IMR-90 (cell line): ENCODE measurements at regions not wholly inside any gene's neighbourhood (a gene's known extent, or its start where the extent isn't known, plus 50 kb on each side); places are given as distances from the start of the nearest gene placed in this dataset.

ENCODE experiments used
- ATAC-seq: fragments of 200-7000 bp; cut with Tn5 transposase; 2 replicates; pipeline ENCODE4 v1.9.1; 2020; ENCODE audit warnings: low read depth, mild to moderate bottlenecking, moderate library complexity
- BruUV-seq: library from RNA; stranded (reverse); fragments of 400-500 nt; replicated peaks from 2 replicates; lab custom pipeline; 2021; lab: Mats Ljungman, UMichigan
- CTCF ChIA-PET: fragments of 300-600 bp; formaldehyde crosslinking; extraction: SDS; loops from one replicate; lab custom pipeline; 2021; ENCODE audit warnings: antibody characterized with exemption; lab: Yijun Ruan, JAX
- POLR2A ChIA-PET: fragments of 300-600 bp; sonication (Branson Sonifier 250); formaldehyde crosslinking; loops from one replicate; lab custom pipeline; 2022; ENCODE audit warnings: antibody characterized with exemption; ENCODE audit not compliant: unreplicated experiment; lab: Charles Lee
- DNase-seq: peaks from one replicate; pipeline ENCODE4 v3.0.0; 2013
- H2AFZ ChIP-seq: replicated peaks from 2 replicates; pipeline ENCODE3; 2013; ENCODE audit warnings: low read length, mild to moderate bottlenecking; ENCODE audit not compliant: poor library complexity
- H2AK5ac ChIP-seq: 2 replicates; pipeline ENCODE4 v1.6.1; 2013; ENCODE audit warnings: low read depth, low read length, inconsistent platforms
- H2AK9ac ChIP-seq: replicated peaks from 2 replicates; pipeline ENCODE3; 2013; ENCODE audit warnings: mild to moderate bottlenecking, low read depth, low read length, moderate library complexity; ENCODE audit not compliant: poor library complexity
- H2BK120ac ChIP-seq: 2 replicates; pipeline ENCODE4 v1.6.1; 2013; ENCODE audit warnings: low read depth, low read length, inconsistent platforms
- H2BK15ac ChIP-seq: 3 replicates; pipeline ENCODE4 v1.6.1; 2013; ENCODE audit warnings: low read depth, low read length, inconsistent platforms
- H2BK20ac ChIP-seq: 2 replicates; pipeline ENCODE4 v1.6.1; 2013; ENCODE audit warnings: low read depth, mild to moderate bottlenecking, inconsistent platforms, low read length, moderate library complexity
- H2BK5ac ChIP-seq: 2 replicates; pipeline ENCODE4 v1.6.1; 2013; ENCODE audit warnings: mild to moderate bottlenecking, low read depth, low read length, inconsistent platforms; ENCODE audit not compliant: poor library complexity, severe bottlenecking
- H3K14ac ChIP-seq: replicated peaks from 2 replicates; pipeline ENCODE4 v1.6.1; 2013; ENCODE audit warnings: low read depth, low read length, inconsistent platforms
- H3K18ac ChIP-seq: 2 replicates; pipeline ENCODE4 v1.6.1; 2013; ENCODE audit warnings: low read depth, low read length, control low read depth
- H3K23ac ChIP-seq: 2 replicates; pipeline ENCODE4 v1.6.1; 2013; ENCODE audit warnings: low read depth, low read length, inconsistent platforms
- H3K27ac ChIP-seq: 2 replicates; pipeline ENCODE4 v1.5.1; 2013; ENCODE audit warnings: mild to moderate bottlenecking, control low read depth, low read length; ENCODE audit not compliant: insufficient read depth
- H3K27me3 ChIP-seq: 2 replicates; pipeline ENCODE4 v1.6.1; 2013; ENCODE audit warnings: low read length; ENCODE audit not compliant: control insufficient read depth, insufficient read depth
- H3K36me3 ChIP-seq: 2 replicates; pipeline ENCODE4 v1.6.1; 2013; ENCODE audit warnings: low read length, mixed read lengths; ENCODE audit not compliant: control insufficient read depth, insufficient read depth
- H3K4ac ChIP-seq: 2 replicates; pipeline ENCODE4 v1.6.1; 2013; ENCODE audit warnings: low read depth, low read length, inconsistent platforms
- H3K4me1 ChIP-seq: 2 replicates; pipeline ENCODE4 v1.6.1; 2013; ENCODE audit warnings: low read length, mixed read lengths; ENCODE audit not compliant: control insufficient read depth, insufficient read depth
- H3K4me2 ChIP-seq: 2 replicates; pipeline ENCODE4 v1.6.1; 2013; ENCODE audit warnings: low read depth, mild to moderate bottlenecking, control low read depth, low read length, moderate library complexity
- H3K4me3 ChIP-seq: 2 replicates; pipeline ENCODE4 v1.5.1; 2013; ENCODE audit warnings: low read depth, mild to moderate bottlenecking, control low read depth, low read length, moderate library complexity; ENCODE audit not compliant: insufficient read depth
- H3K56ac ChIP-seq: 2 replicates; pipeline ENCODE4 v1.6.1; 2013; ENCODE audit warnings: low read length, inconsistent platforms; ENCODE audit not compliant: insufficient read depth; ENCODE audit errors: extremely low read depth
- H3K79me1 ChIP-seq, 2 experiments: 2 replicates each; pipeline ENCODE4 v1.6.1; 2013; ENCODE audit warnings: low read length in 2 of 2, inconsistent platforms in 1 of 2, low read depth in 1 of 2
- H3K9ac ChIP-seq: 2 replicates; pipeline ENCODE4 v1.6.1; 2013; ENCODE audit warnings: low read depth, low read length, control low read depth
- H3K9me1 ChIP-seq: 2 replicates; pipeline ENCODE4 v1.6.1; 2013; ENCODE audit warnings: low read length, inconsistent platforms; ENCODE audit not compliant: insufficient read depth
- H3K9me3 ChIP-seq: 2 replicates; pipeline ENCODE4 v1.6.1; 2013; ENCODE audit warnings: low read length; ENCODE audit not compliant: control insufficient read depth, insufficient read depth
- H4K20me1 ChIP-seq: 2 replicates; pipeline ENCODE4 v1.6.1; 2013; ENCODE audit warnings: low read length, inconsistent platforms; ENCODE audit not compliant: insufficient read depth
- H4K5ac ChIP-seq: 2 replicates; pipeline ENCODE4 v1.6.1; 2013; ENCODE audit warnings: mild to moderate bottlenecking, low read depth, low read length, control low read depth
- H4K8ac ChIP-seq, 2 experiments: 2 replicates each; pipeline ENCODE4 v1.6.1; 2013; ENCODE audit warnings: low read depth in 2 of 2, low read length in 2 of 2, control low read depth in 1 of 2, inconsistent platforms in 1 of 2
- H4K91ac ChIP-seq: 2 replicates; pipeline ENCODE4 v1.6.1; 2013; ENCODE audit warnings: low read depth, low read length, inconsistent platforms; ENCODE audit not compliant: insufficient read depth
- POLR2A ChIP-seq: IDR thresholded peaks from 2 replicates; pipeline ENCODE4 v1.6.1; 2012; ENCODE audit warnings: mild to moderate bottlenecking, low read depth, low read length
- WGBS, 2 experiments: methylation state at CpG; one replicate each; pipeline versions ENCODE4 v1.1.5 to v1.1.7; 2013; ENCODE audit warnings: missing lambda C conversion rate in 2 of 2; ENCODE audit not compliant: insufficient read length in 1 of 2; ENCODE audit errors: extremely low coverage in 2 of 2; 5-methylcytosine and 5-hydroxymethylcytosine counted together
- dilution Hi-C: fragments of 300-500 bp; cut with HindIII; formaldehyde crosslinking; loops from one replicate; pipeline ENCODE4 v1.14.3; 2018; ENCODE audit warnings: low sequenced_read_pairs; ENCODE audit not compliant: unreplicated experiment
- in situ Hi-C: fragments of 300-500 bp; cut with MboI; formaldehyde crosslinking; loops from 3 replicates; pipeline ENCODE4 v1.14.3; 2019; ENCODE audit warnings: low sequenced_read_pairs, inconsistent platforms, mixed read lengths
- intact Hi-C: fragments of 100-400 bp; cut with micrococcal nuclease; formaldehyde crosslinking; loops from 2 replicates; pipeline ENCODE4 v1.10.0; 2022

DNA sequence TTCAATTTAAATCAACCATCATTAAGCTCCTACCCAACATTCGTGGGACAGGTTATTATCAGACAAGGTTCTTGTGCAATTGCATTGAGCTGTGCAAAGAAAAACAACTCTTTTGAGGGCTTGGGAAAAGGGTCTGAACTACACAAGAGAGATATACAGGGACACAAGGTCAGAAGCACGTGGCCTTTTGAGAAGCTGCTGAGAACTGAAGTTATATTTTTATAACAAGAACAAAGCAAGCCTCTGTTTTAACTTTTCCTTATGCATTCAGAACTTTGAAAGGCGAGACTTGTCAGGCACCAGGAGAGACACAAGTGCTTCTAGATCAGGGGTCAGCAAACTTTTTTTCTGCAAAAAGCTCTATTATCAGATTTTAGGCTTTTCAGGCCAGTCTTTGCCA, 274.8 kb upstream of the VCX start:
- ChIA-PET CTCF (no interaction called here), POLR2A (no interaction called here)
- no peak overlapping the region for H3K9ac ChIP-seq
- ATAC-seq, result no peak
- H3K4me1 ChIP-seq, result no peaks in the 10 kb centered on the region
- H3K36me3 ChIP-seq, result no peaks in the 10 kb centered on the region
- WGBS, 2 experiments, result no CpG with 5 or more reads among the region's 3 CpGs
- peaks cover 4% of the 10 kb centered on the region; the same call in 1 of the 2 replicates for H3K9me3 ChIP-seq
- in situ Hi-C loops, result no loop called here
- no peak overlapping the region for H2AK5ac ChIP-seq
- H2AK9ac ChIP-seq, result no peak overlapping the region
- no peaks in the 10 kb centered on the region for H4K20me1 ChIP-seq
- TF ChIP-seq POLR2A, result no peak
- H3K18ac ChIP-seq, result no peak overlapping the region
- H3K27ac ChIP-seq, result no peak overlapping the region
- intact Hi-C loops, result no loop called here
- dilution Hi-C loops, result no loop called here
- no peak overlapping the region for H3K4me2 ChIP-seq
- no peaks in the 10 kb centered on the region for H3K9me1 ChIP-seq
- H2BK15ac ChIP-seq, result no peak overlapping the region
- H3K79me1 ChIP-seq, result no peaks in the 10 kb centered on the region
- no peak overlapping the region for H3K14ac ChIP-seq
- no peak overlapping the region for H4K8ac ChIP-seq
- no peak overlapping the region for H2BK5ac ChIP-seq
- no peak overlapping the region for H2BK20ac ChIP-seq
- no peak for DNase-seq
- H4K5ac ChIP-seq, result no peak overlapping the region
- H3K56ac ChIP-seq, result no peak overlapping the region
- no peaks in the 10 kb centered on the region for H3K27me3 ChIP-seq
- no peak overlapping the region for H3K23ac ChIP-seq
- H4K91ac ChIP-seq, result no peak overlapping the region
- H3K4ac ChIP-seq, result no peak overlapping the region
- H2BK120ac ChIP-seq, result no peak overlapping the region
- BruUV-seq, result no TSS peak
- no peak overlapping the region for H3K4me3 ChIP-seq
- no peak overlapping the region for H2AFZ ChIP-seq
